Peyer's patch (tissue), 4 donors: ENCODE measurements at regions not wholly inside any gene's neighbourhood (a gene's known extent, or its start where the extent isn't known, plus 50 kb on each side); places are given as distances from the start of the nearest gene placed in this dataset.

ENCODE experiments used
- POLR2A ChIP-seq, 2 donors: fragments of 450-650 bp; IDR thresholded peaks; one replicate each; pipeline ENCODE4 v1.5.1; 2017; ENCODE audit warnings: antibody characterized with exemption in 2 of 2, mild to moderate bottlenecking in 2 of 2, moderate library complexity in 2 of 2
- TF ChIP-seq, protein P1 (sequence below), 6 experiments: fragments of 450-650 bp in 4 of 6; fragments of 200-600 bp in 2 of 6; sonication (generic) in 1 of 6; IDR thresholded peaks; one replicate each; pipeline ENCODE4 v1.5.1; 2017 to 2019; ENCODE audit warnings: antibody characterized with exemption in 6 of 6, mild to moderate bottlenecking in 3 of 6, moderate library complexity in 1 of 6

DNA sequence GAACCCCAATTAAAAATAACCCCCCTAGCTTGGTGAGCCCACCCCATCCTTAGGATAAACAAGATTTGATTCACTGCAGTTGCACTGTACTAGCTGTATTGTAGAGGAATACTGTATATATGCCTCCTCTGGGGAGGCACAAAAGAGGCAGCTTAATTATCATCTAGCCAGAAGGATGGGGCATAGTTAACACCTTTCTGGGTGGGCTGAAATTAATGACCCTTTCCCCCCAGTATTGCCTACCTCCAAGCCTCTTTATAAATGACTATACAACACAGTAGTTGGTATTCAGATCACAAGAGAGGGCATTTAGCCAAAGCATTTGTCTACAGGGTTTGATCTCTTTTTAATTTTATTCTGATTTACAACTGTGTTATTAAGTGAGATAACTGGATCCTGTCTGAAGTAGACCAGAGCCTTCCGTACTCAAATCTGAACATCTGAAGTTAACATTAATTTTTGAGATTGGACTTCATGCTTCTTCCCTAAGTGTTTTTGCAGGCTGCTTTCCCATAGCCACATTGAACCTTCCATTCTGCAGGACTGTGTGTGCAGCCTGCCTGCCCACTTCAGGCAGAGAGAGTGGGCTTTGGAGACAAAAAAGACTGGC is 807.0 kb upstream of the ARRDC4 start:
- TF ChIP-seq POLR2A (IDR thresholded peaks at IDR 0.05): no peak
- TF ChIP-seq, protein P1, sequence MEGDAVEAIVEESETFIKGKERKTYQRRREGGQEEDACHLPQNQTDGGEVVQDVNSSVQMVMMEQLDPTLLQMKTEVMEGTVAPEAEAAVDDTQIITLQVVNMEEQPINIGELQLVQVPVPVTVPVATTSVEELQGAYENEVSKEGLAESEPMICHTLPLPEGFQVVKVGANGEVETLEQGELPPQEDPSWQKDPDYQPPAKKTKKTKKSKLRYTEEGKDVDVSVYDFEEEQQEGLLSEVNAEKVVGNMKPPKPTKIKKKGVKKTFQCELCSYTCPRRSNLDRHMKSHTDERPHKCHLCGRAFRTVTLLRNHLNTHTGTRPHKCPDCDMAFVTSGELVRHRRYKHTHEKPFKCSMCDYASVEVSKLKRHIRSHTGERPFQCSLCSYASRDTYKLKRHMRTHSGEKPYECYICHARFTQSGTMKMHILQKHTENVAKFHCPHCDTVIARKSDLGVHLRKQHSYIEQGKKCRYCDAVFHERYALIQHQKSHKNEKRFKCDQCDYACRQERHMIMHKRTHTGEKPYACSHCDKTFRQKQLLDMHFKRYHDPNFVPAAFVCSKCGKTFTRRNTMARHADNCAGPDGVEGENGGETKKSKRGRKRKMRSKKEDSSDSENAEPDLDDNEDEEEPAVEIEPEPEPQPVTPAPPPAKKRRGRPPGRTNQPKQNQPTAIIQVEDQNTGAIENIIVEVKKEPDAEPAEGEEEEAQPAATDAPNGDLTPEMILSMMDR (IDR thresholded peaks at IDR 0.05): no peak
